Esophagus squamous epithelium (tissue), 4 donors: ENCODE measurements at regions not wholly inside any gene's neighbourhood (a gene's known extent, or its start where the extent isn't known, plus 50 kb on each side); places are given as distances from the start of the nearest gene placed in this dataset.

Source experiments
- POLR2A ChIP-seq, 4 donors: fragments of 450-650 bp; IDR thresholded peaks; one replicate each; pipeline ENCODE4 v1.6.1; 2017; ENCODE audit warnings: antibody characterized with exemption in 4 of 4, mild to moderate bottlenecking in 4 of 4, moderate library complexity in 3 of 4
- TF ChIP-seq, protein P1 (sequence below), 6 experiments: fragments of 450-650 bp in 4 of 6; fragments of 200-600 bp in 2 of 6; sonication (generic) in 2 of 6; IDR thresholded peaks; one replicate each; pipeline ENCODE4 v1.5.1; 2016 to 2019; ENCODE audit warnings: antibody characterized with exemption in 6 of 6, mild to moderate bottlenecking in 4 of 6, moderate library complexity in 4 of 6

- TF ChIP-seq, protein P1, sequence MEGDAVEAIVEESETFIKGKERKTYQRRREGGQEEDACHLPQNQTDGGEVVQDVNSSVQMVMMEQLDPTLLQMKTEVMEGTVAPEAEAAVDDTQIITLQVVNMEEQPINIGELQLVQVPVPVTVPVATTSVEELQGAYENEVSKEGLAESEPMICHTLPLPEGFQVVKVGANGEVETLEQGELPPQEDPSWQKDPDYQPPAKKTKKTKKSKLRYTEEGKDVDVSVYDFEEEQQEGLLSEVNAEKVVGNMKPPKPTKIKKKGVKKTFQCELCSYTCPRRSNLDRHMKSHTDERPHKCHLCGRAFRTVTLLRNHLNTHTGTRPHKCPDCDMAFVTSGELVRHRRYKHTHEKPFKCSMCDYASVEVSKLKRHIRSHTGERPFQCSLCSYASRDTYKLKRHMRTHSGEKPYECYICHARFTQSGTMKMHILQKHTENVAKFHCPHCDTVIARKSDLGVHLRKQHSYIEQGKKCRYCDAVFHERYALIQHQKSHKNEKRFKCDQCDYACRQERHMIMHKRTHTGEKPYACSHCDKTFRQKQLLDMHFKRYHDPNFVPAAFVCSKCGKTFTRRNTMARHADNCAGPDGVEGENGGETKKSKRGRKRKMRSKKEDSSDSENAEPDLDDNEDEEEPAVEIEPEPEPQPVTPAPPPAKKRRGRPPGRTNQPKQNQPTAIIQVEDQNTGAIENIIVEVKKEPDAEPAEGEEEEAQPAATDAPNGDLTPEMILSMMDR (IDR thresholded peaks at IDR 0.05): no peak
- no peak for TF ChIP-seq POLR2A (IDR thresholded peaks at IDR 0.05)
Measured at GRCh38 chr10:78805176-78805575, 263.6 kb upstream of the ZMIZ1 start.
